ENCODE measurements at regions not wholly inside any gene's neighbourhood (a gene's known extent, or its start where the extent isn't known, plus 50 kb on each side); places are given as distances from the start of the nearest gene placed in this dataset.

DNA sequence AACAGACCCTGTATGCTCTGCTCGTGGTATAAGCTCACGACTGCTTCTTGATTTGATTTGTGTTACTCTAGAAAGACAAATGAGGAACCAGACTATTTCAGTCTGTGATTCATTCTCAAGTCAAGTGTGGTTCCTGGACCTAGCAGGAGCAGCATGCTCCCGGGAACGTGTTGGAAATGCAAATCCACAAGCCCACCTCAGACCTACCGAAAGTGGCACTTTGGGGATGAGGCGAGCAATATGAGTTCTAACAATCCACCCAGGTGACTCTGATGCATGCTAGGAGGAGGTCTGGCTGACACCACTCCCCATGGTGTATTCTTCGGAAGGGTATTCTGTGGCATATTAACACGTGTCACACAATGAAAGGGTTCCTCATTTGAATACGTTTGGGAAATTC is 59.5 kb upstream of the TMX1 start:
- H3K4me1 Mint-ChIP-seq: peaks cover 33% of the 10 kb centered on the region
- ATAC-seq (ENCODE audit: low read depth) (peak; percentile 88), DNase-seq (peak; percentile 20)
- TF ChIP-seq, protein P1, sequence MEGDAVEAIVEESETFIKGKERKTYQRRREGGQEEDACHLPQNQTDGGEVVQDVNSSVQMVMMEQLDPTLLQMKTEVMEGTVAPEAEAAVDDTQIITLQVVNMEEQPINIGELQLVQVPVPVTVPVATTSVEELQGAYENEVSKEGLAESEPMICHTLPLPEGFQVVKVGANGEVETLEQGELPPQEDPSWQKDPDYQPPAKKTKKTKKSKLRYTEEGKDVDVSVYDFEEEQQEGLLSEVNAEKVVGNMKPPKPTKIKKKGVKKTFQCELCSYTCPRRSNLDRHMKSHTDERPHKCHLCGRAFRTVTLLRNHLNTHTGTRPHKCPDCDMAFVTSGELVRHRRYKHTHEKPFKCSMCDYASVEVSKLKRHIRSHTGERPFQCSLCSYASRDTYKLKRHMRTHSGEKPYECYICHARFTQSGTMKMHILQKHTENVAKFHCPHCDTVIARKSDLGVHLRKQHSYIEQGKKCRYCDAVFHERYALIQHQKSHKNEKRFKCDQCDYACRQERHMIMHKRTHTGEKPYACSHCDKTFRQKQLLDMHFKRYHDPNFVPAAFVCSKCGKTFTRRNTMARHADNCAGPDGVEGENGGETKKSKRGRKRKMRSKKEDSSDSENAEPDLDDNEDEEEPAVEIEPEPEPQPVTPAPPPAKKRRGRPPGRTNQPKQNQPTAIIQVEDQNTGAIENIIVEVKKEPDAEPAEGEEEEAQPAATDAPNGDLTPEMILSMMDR (IDR thresholded peaks at IDR 0.05): no peak
- H3K9me3 Mint-ChIP-seq: peaks cover 6% of the 10 kb centered on the region
- no peaks in the 10 kb centered on the region for H3K36me3 Mint-ChIP-seq (ENCODE audit: low read depth)
- no peaks in the 10 kb centered on the region for H3K27me3 Mint-ChIP-seq
- peak overlapping the region; percentile 51 for H3K4me3 Mint-ChIP-seq
- CTCF ChIA-PET: interaction anchor here (0.8 kb wide), 1 partner anchor 23 kb away, joined by 3 read pairs; no protein-coding TSS in a partner anchor
- intact Hi-C loops (cut with micrococcal nuclease): loop anchor here (1.0 kb wide), 2 partner anchors 20 to 23 kb away; no protein-coding TSS in a partner anchor
- POLR2A ChIA-PET: interaction anchor here (1.0 to 1.1 kb wide), 2 partner anchors 12 to 23 kb away, joined by 3 to 8 read pairs; no protein-coding TSS in a partner anchor
- H3K27ac Mint-ChIP-seq: peak overlapping the region; percentile 50

DNA sequence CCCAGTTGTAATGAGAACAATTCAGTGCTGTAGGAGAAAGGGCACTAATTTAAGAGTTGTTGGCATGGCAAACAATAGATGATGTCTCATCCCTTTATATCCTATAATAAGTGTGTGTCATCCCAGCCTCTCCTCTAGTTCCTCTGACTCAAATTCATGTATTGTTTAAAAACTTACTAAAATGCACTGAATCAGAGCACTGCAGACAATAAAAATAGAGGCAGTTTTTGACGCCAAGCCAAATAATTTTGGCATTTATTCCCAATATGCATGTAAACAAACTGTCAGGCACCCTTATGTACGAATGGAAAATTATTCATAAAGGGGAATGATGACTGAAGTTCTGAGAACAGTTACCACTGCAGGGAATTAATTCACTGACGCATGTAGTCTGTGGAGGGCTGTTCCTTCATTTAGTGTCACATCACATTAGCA is 57.9 kb upstream of the TMX1 start:
- peaks cover 6% of the 10 kb centered on the region for H3K9me3 Mint-ChIP-seq
- no peaks in the 10 kb centered on the region for H3K36me3 Mint-ChIP-seq (ENCODE audit: low read depth)
- no peak overlapping the region for H3K4me3 Mint-ChIP-seq
- no peak overlapping the region for H3K27ac Mint-ChIP-seq
- ChIA-PET CTCF (no interaction called here), POLR2A (interaction anchor here (1.3 kb wide), 1 partner anchor 21 kb away, joined by 5 read pairs; no protein-coding TSS in a partner anchor)
- no peak for ATAC-seq (ENCODE audit: low read depth)
- TF ChIP-seq, protein P1 (IDR thresholded peaks at IDR 0.05): no peak
- DNase-seq: no peak
- intact Hi-C loops (cut with micrococcal nuclease): no loop called here
- peaks cover 40% of the 10 kb centered on the region for H3K4me1 Mint-ChIP-seq
- H3K27me3 Mint-ChIP-seq: no peaks in the 10 kb centered on the region

DNA sequence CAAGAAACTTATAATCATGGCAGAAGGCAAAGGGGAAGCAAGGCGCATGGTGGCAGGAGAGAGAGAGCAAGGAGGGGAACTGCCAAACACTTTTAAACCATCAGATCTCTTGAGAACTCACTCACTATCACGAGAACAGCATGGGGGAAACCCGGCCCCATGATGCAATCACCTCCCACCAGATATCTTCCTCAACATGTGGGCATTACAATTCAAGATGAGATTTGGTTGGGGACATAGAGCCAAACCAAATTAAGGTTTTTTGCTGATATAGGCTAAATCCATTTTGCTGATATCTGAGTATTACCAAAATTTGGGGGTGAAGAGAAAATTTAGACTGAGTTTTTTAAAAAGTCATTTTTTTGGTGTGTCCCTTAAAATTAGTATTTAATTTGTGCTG is 54.9 kb upstream of the TMX1 start:
- Mint-ChIP-seq H3K36me3 (ENCODE audit: low read depth) (no peaks in the 10 kb centered on the region), H3K27ac (peak overlapping the region; percentile 59), H3K9me3 (peaks cover 6% of the 10 kb centered on the region), H3K4me3 (no peak overlapping the region), H3K4me1 (peaks cover 33% of the 10 kb centered on the region), H3K27me3 (no peaks in the 10 kb centered on the region)
- ChIA-PET CTCF (no interaction called here), POLR2A (no interaction called here)
- no peak for ATAC-seq (ENCODE audit: low read depth)
- TF ChIP-seq, protein P1 (IDR thresholded peaks at IDR 0.05): no peak
- intact Hi-C loops (cut with micrococcal nuclease): loop anchor here (1.0 kb wide), 1 partner anchor 18 kb away; no protein-coding TSS in a partner anchor
- DNase-seq: no peak

DNA sequence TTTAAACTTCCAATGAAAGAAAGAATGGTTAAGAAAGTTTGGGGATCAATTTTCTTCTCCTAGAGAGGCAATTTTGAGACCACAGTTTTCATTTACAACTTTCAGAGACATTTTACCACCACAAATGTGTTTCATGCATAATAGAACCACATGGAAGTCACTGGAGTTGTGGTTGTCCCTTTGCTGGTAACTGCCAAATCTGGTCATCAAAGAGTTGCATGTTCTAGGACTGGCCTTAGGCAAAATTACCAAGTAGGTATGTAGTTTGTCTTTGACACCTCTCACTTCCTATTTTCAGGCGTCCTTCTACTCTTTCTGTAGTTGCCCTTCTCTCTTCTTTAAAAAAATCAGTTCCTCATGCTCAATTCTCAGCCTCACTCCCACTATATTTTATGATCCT is 54.3 kb upstream of the TMX1 start:
- TF ChIP-seq, protein P1 (IDR thresholded peaks at IDR 0.05): no peak
- no peak overlapping the region for H3K4me3 Mint-ChIP-seq
- POLR2A ChIA-PET: interaction anchor here (2.3 kb wide), 1 partner anchor 17 kb away, joined by 9 read pairs; no protein-coding TSS in a partner anchor
- ATAC-seq (ENCODE audit: low read depth) (peak; percentile 56), DNase-seq (no peak)
- no peak overlapping the region for H3K27ac Mint-ChIP-seq
- no peaks in the 10 kb centered on the region for H3K27me3 Mint-ChIP-seq
- no peaks in the 10 kb centered on the region for H3K36me3 Mint-ChIP-seq (ENCODE audit: low read depth)
- intact Hi-C loops (cut with micrococcal nuclease): loop anchor here (1.0 kb wide), 1 partner anchor 18 kb away; no protein-coding TSS in a partner anchor
- CTCF ChIA-PET: no interaction called here
- peaks cover 6% of the 10 kb centered on the region for H3K9me3 Mint-ChIP-seq
- H3K4me1 Mint-ChIP-seq: peaks cover 28% of the 10 kb centered on the region

DNA sequence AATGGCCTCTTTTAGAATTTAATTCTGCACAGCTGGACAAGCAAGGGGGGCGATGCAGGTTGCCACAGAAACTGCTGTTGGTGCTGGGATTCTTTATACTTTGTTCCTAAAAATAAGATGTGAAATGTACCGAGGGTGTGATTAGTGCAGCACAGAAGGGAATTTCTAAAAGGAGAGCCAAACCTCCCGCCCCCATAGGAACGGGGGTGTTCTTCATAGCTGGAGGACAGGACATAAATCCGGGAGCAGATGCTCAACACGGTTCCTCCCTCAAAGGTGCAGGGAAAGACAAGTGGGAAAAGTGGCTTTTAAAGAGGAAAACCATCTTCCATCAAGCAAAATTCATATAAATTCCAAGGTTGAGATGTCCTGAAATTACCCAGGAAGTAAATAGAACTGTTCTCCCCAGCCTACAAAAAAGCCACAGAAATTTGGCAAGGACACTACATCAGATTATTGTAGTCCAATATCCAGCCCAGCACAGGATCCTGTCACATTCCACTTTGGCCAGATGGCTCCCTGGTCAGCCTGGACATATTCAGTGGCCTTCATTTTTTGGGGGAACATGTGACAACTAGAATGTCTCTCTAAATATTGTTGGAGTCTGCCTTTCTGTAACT is 51.4 kb upstream of the TMX1 start:
- intact Hi-C loops (cut with micrococcal nuclease): no loop called here
- POLR2A ChIA-PET: no interaction called here

More for the DNA sequence above, 51.4 kb upstream of the TMX1 start:
- TF ChIP-seq, protein P1 (IDR thresholded peaks at IDR 0.05): no peak
- Mint-ChIP-seq H3K36me3 (ENCODE audit: low read depth) (no peaks in the 10 kb centered on the region), H3K4me3 (no peak overlapping the region), H3K4me1 (peaks cover 16% of the 10 kb centered on the region), H3K9me3 (peaks cover 6% of the 10 kb centered on the region), H3K27ac (no peak overlapping the region), H3K27me3 (no peaks in the 10 kb centered on the region)
- CTCF ChIA-PET: no interaction called here
- ATAC-seq (ENCODE audit: low read depth) (no peak), DNase-seq (no peak)
